OCI-LY3 (cell line): ENCODE measurements at regions not wholly inside any gene's neighbourhood (a gene's known extent, or its start where the extent isn't known, plus 50 kb on each side); places are given as distances from the start of the nearest gene placed in this dataset.

Source experiments
- CTCF ChIP-seq: fragments of 200-600, 300-600 bp; sonication (generic); IDR thresholded peaks from 2 replicates; pipeline ENCODE4 v1.5.1; 2014; ENCODE audit warnings: antibody characterized with exemption, low read length, low read depth
- EZH2phosphoT487 ChIP-seq: fragments of 200-600 bp; shearing (Covaris generic); IDR thresholded peaks from 2 replicates; pipeline ENCODE4 v1.6.1; 2018; ENCODE audit warnings: antibody characterized with exemption, mixed run types, low read depth

GRCh38 chr1:234858722-234859121 is 248.7 kb upstream of the IRF2BP2 start:
- no peak for TF ChIP-seq CTCF
- no peak for TF ChIP-seq EZH2phosphoT487
